ENCODE measurements at regions not wholly inside any gene's neighbourhood (a gene's known extent, or its start where the extent isn't known, plus 50 kb on each side); places are given as distances from the start of the nearest gene placed in this dataset.
"Not testable (repeated sequence)": the region's sequence is repeated elsewhere in the genome, so short reads cannot be mapped to it uniquely, and the experiment has no call there.

DNA sequence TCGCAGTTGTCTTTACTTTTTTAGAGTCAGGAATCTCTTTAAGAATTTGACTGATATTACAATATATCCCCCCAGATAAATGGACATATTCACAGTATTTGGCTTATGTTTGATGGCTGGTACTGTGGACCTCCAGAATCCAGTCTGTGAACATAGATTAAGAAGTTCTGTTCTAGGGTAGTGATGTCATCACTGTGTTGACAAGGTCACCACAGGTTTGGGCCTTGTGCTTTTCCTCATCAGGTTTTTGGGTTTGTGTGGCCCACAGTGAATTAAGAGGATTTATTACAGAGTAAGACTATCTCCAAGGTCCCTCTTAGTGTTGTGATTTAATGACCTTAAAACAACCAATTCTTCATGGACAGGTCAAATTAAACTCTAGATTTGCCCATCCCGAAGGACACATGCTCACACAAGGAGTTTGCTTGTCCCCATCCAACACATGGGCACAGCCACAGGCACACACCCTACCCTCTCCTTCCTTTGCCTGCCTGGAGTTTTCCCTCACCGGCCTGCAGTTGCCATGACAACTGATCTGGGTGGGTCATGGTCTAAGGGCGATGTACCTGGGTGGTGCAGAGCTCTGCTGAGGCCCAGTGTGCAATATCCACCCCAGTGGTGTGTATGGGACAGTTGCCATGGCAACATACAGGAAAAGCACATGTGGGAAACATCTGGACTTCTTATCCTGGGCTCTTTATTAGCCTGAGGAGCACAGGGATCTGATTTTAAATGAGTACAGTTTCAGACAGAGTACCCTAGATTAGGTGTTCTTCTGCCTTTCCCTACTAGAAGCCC is 98.6 kb downstream of the NAV1 start:
- peak; percentile 47 for DNase-seq (ENCODE audit: low read depth)

- DNase-seq (ENCODE audit: low read depth): no peak
Measured at GRCh38 chr1:201639391-201639790, 100.5 kb downstream of the NAV1 start.

DNA sequence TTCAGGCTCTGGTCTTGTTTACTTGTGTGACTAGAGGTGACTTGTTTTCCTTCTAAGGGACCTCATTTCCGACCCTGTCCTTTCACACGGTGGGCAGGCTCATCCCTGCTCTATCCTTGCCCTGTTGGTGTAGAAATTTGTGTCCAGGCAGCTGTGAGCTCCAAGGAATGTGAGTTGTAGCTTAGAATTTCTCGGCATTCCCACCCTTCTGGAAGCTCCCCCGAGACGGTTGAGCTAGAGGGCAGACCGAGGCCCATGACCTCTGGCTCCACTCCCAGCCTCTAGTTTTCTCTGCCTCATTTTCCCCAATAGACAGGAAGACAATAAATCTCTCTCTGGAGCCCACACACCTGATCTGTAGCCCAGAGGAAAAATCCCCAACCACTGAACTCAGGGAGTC is 100.9 kb downstream of the NAV1 start:
- DNase-seq (ENCODE audit: low read depth): no peak

- peak; percentile 57 for DNase-seq (ENCODE audit: low read depth)
Measured at GRCh38 chr1:201640624-201641023, 101.7 kb downstream of the NAV1 start.

DNA sequence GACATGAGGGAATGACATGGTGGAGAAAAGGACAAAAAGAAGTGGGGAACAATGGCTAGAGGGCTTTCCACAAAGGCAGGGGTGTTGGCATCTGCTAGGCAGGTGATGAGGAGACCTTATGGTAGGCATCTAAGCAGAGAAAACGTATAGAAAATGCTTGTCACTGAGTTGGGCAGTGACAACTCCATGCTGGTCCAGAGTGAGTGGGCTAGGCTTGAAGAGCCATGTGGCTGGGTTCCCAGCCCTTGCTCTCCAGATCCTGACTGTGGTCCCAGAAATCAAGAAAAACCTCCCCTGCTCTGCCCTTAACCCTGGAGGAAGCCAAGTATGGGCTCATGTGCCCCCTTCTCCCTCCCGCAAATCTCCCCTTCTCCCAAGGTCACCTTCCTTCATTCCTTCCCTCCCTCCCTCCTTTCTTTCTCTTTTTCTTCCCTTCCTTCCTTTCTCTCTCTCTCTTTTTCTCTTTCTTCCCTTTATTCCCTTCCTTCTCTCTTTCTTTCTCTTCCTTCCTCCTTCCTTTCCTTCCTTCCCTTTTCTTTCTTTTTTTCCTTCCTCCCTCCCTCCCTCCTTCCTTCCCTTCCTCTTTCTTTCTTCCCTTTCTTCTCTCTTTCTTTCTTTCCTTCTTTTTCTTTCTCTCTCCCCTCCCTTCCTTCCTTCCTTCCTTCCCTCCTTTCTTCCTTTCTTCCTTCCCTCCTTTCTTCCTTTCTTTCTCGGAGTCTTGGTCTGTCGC is 102.8 kb downstream of the NAV1 start:
- no peak for DNase-seq (ENCODE audit: low read depth)

DNA sequence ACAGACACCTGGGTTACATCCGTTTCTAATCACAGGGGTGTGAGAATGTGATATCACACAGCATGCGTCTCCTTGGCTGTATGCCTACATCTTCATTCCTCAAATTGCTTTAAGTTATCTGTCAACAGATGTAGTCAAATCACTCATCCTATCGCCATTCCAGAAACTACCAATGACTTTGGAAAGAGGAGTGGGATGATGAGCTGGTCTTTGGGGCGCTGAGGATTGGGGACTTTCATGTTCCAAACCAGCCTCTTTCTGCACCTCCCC is 104.8 kb downstream of the NAV1 start:
- peak; percentile 49 for DNase-seq (ENCODE audit: low read depth)

GRCh38 chr1:201644197-201644596 is 105.3 kb downstream of the NAV1 start:
- no peak for DNase-seq (ENCODE audit: low read depth)

GRCh38 chr1:201645000-201645399 is 106.1 kb downstream of the NAV1 start:
- DNase-seq (ENCODE audit: low read depth): not testable (repeated sequence)

DNA sequence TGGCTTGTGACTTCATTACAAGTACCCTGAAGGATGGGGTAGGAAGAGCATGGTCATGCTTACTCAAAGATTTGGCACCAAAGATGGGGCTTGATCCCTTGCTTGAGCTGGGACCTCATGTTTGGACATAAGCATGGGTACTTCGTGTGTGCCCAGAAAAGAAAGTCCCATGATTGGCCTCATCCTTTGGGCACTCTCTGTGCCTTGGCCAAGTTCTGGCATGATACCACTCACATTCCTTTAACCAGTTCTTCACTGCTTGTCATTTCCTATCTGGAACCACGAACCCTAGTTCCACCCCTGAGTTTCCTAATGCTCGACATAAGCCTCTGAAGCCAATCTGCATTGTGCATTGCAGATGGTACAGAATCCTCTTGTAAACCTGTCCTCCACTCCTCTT is 107.0 kb downstream of the NAV1 start:
- peak; percentile 68 for DNase-seq (ENCODE audit: low read depth)

- no peak for DNase-seq (ENCODE audit: low read depth)
Measured at GRCh38 chr1:201646411-201647022, 107.6 kb downstream of the NAV1 start.

GRCh38 chr1:201647094-201647493 is 108.2 kb downstream of the NAV1 start:
- DNase-seq (ENCODE audit: low read depth): no peak

GRCh38 chr1:201647722-201648065 is 108.8 kb downstream of the NAV1 start:
- no peak for DNase-seq (ENCODE audit: low read depth)

GRCh38 chr1:201648066-201648906 is 109.4 kb downstream of the NAV1 start:
- peak; percentile 78 for DNase-seq (ENCODE audit: low read depth)

GRCh38 chr1:201648907-201649721 is 110.2 kb downstream of the NAV1 start:
- DNase-seq (ENCODE audit: low read depth): peak; percentile 40

DNA sequence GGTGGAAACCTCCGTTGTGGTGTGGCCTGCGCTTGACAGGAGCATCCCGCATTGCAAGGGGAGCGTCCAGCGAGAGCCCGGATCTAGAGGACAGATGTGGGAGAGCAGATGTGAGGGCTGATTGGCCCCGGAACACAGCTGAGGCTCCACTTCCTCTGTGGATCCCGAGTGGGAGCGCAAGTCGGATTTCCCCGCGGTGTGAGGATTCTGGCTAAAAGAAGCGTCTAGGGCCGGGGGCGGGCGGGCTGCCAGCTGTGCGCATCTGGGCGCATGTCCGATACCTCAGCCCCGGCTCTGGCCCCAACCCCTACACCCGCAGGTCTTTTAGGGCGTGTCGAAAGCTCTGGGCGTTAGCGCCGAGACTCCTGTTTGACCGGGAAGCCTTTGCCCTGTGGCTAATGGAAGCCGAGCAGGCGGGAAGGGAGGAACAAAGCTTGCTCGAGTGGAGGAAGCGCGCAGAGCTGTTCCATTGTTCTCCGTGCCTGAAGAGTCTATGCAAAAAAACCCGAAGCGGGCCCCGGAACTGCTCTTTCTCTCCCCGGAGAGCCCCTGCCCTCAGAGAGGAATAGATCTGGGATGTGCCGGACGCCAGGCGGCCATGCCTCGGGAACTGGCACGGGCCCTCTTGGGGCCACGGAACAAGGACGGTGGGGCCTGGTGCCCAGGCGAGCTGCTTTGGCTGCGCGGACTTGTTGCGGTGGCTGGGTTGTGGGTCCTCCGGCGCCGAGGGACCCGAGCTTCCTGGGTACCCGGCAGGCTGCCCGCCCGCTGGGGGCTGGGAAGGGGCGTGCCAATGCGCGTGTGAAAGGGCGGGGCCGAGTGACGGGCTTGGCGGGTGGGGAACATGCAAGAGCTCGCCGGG is 111.1 kb downstream of the NAV1 start:
- peak; percentile 79 for DNase-seq (ENCODE audit: low read depth)

DNA sequence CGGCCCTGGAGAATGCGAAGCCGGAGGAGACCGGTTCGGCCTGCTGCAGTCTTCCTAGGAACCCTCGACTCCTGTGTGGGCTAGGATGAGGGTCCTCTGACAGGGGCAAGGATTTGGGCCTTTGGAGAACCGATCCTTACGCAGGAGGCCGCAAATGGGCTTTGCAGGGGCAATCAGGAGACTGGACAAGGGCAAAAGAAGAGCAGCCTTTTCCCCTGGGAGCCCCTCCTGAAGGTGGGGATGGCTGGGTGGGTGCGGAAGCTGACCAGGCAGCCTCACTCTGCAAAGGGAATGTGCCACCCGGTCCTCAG is 111.7 kb downstream of the NAV1 start:
- DNase-seq (ENCODE audit: low read depth): no peak

GRCh38 chr1:201652181-201652580 is 113.3 kb downstream of the NAV1 start:
- no peak for DNase-seq (ENCODE audit: low read depth)

DNA sequence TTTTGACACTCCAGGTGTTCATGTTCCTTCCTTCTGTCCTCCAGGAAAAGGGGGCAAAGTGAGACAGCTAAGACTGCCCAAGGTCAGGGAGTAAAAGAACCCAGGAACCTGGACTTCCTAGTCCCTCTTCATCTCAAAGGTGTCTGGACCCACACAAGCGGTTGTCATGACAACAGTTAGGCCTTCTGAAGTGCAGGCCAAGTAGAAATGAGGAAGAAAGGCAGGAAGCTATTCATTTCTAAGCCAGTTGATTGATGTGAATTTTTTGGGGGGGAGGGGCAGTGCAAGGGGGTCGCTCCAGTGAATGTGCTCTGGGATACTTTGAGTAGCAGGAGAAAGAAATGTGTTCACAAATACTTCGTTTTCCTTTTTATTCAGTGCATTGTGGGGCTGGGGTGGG is 114.3 kb downstream of the NAV1 start:
- DNase-seq (ENCODE audit: low read depth): no peak

DNA sequence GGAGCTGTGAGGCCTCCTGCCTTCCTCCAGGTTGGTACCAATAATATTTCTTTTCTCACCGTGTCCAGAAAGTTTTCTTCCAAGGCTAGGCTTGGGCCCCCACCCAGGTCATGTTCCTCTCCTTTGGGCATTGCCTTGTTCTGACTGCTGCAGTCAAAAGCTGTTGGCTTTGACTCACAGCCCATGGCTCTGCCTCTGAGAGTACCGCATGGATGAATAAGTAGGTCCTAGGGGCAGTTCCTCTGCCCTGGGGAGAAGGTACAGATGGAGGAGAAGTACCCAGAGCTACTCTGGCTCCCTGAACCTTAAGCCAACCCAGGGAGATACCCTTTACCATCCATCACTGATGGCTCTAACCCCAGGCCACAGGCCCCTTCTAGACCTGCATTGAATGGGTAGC is 115.0 kb downstream of the NAV1 start:
- DNase-seq (ENCODE audit: low read depth): peak; percentile 33

GRCh38 chr1:201655243-201655642 is 116.3 kb downstream of the NAV1 start:
- DNase-seq (ENCODE audit: low read depth): peak; percentile 95

- DNase-seq (ENCODE audit: low read depth): no peak
Measured at GRCh38 chr1:201655910-201656309, 117.0 kb downstream of the NAV1 start.
